ENCODE measurements at regions not wholly inside any gene's neighbourhood (a gene's known extent, or its start where the extent isn't known, plus 50 kb on each side); places are given as distances from the start of the nearest gene placed in this dataset.

DNA sequence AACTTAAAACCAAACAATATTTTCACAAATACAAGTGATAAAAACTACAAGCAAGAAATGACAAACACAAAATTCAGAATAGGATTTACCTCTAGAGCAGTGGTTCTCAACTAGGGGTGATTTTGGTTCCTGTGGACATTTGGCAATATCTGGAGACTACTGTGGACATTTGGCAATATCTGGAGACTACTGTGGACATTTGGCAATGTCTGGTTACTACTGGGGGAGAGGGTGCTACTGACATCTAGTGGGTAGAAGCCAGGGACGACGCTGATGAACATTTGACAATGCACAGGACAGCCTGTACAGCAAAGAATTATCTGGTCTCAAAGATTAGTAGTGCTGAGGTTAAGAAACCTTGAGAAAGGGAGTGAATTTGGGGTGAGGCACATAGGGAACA is 169.8 kb downstream of the CLCN4 start:
- no peaks in the 10 kb centered on the region for H3K36me3 ChIP-seq
- H3K27ac ChIP-seq (replicated peaks), result no peak overlapping the region
- H3K27me3 ChIP-seq (ENCODE audit: low read depth), result no peaks in the 10 kb centered on the region
- DNase-seq, result no peak
- no peak overlapping the region for H3K4me3 ChIP-seq
- H3K4me1 ChIP-seq, result no peaks in the 10 kb centered on the region
- H3K9me3 ChIP-seq (replicated peaks), result no peaks in the 10 kb centered on the region
- peak; percentile 49 for TF ChIP-seq CTCF (IDR thresholded peaks at IDR 0.05; ENCODE audit: borderline replicate concordance)
- intact Hi-C loops (cut with micrococcal nuclease), result no loop called here

GRCh38 chrX:10327651-10328050 is 170.9 kb downstream of the CLCN4 start:
- intact Hi-C loops (cut with micrococcal nuclease), result no loop called here
- DNase-seq, result no peak
- H3K9me3 ChIP-seq (replicated peaks), result no peaks in the 10 kb centered on the region
- no peaks in the 10 kb centered on the region for H3K36me3 ChIP-seq
- no peak overlapping the region for H3K4me3 ChIP-seq
- no peaks in the 10 kb centered on the region for H3K4me1 ChIP-seq
- no peak overlapping the region for H3K27ac ChIP-seq (replicated peaks)
- no peak for TF ChIP-seq CTCF (IDR thresholded peaks at IDR 0.05; ENCODE audit: borderline replicate concordance)
- no peaks in the 10 kb centered on the region for H3K27me3 ChIP-seq (ENCODE audit: low read depth)

DNA sequence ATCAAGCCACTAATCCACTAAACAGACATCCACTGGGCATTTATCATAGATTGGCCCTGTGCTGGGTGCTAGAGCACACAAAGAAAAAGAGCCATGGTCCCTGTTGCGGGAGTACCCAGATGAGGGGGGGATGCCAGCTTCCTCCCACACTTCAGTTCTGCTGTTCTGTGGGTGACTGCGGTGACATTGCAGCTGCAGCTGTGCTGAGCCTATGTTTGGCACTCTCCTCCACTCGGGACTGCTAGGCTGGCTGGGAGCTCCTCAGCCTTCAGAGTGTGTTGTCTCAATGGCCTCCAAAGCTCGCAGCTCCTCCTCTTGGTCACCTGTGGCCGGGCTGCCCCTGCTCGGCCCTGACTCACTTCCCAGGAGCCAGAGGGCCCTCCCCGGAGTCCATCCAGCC is 173.2 kb downstream of the CLCN4 start:
- Histone ChIP-seq H3K27me3 (ENCODE audit: low read depth) (no peaks in the 10 kb centered on the region), H3K9me3 (replicated peaks) (no peaks in the 10 kb centered on the region), H3K36me3 (no peaks in the 10 kb centered on the region), H3K4me3 (no peak overlapping the region), H3K27ac (replicated peaks) (no peak overlapping the region), H3K4me1 (no peaks in the 10 kb centered on the region)
- intact Hi-C loops (cut with micrococcal nuclease), result no loop called here
- DNase-seq, result no peak
- TF ChIP-seq CTCF (IDR thresholded peaks at IDR 0.05; ENCODE audit: borderline replicate concordance), result no peak

DNA sequence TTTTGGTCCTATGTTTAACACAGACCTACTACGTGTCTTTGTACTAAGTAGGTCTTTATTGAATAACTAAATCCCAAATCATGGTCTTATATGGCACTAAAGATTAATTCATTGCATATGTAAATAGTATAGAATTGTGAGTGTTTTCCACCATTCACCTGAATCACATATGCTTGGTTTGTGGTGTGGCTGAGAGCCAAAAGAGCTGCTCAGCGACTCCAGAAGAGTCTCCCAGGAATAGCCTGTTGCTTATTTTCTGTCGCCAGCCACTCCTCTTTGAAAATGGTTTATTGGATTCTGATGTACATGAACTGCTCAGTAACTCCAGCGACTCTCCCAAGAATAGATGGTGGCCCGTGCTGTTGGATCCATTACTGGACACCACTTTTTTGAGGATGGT is 184.5 kb downstream of the CLCN4 start:
- no peaks in the 10 kb centered on the region for H3K4me1 ChIP-seq
- H3K36me3 ChIP-seq, result no peaks in the 10 kb centered on the region
- H3K27ac ChIP-seq (replicated peaks), result no peak overlapping the region
- DNase-seq, result no peak
- H3K27me3 ChIP-seq (ENCODE audit: low read depth), result no peaks in the 10 kb centered on the region
- H3K4me3 ChIP-seq, result no peak overlapping the region
- intact Hi-C loops (cut with micrococcal nuclease), result no loop called here
- H3K9me3 ChIP-seq (replicated peaks), result no peaks in the 10 kb centered on the region
- TF ChIP-seq CTCF (IDR thresholded peaks at IDR 0.05; ENCODE audit: borderline replicate concordance), result no peak

GRCh38 chrX:10350221-10350620 is 193.4 kb downstream of the CLCN4 start:
- no peaks in the 10 kb centered on the region for H3K27me3 ChIP-seq (ENCODE audit: low read depth)
- TF ChIP-seq CTCF (IDR thresholded peaks at IDR 0.05; ENCODE audit: borderline replicate concordance), result no peak
- no peak overlapping the region for H3K4me3 ChIP-seq
- no peaks in the 10 kb centered on the region for H3K36me3 ChIP-seq
- H3K9me3 ChIP-seq (replicated peaks), result peaks cover 12% of the 10 kb centered on the region
- no peaks in the 10 kb centered on the region for H3K4me1 ChIP-seq
- intact Hi-C loops (cut with micrococcal nuclease), result no loop called here
- no peak for DNase-seq
- H3K27ac ChIP-seq (replicated peaks), result no peak overlapping the region

DNA sequence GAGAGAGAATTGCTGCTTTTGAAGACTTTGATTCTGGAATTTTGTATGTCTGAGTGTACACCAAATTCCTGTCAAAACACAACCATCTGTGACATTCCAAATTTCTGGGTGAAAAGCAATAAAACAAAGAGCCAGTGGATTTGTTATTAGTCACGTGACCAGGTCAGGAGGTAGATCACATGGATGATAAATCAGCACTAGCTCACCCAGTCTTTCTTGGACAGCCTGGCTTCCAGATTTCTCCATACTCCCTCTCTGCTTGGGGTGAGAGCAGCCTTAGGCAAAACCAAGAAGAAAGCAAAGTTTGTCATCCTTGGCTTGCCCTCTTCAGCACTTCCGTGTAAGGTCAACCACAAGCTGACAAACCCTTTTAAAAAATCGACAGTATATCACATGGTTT is 194.2 kb downstream of the CLCN4 start:
- H3K27me3 ChIP-seq (ENCODE audit: low read depth), result no peaks in the 10 kb centered on the region
- no peak for TF ChIP-seq CTCF (IDR thresholded peaks at IDR 0.05; ENCODE audit: borderline replicate concordance)

More for the DNA sequence above, 194.2 kb downstream of the CLCN4 start:
- Histone ChIP-seq H3K27ac (replicated peaks) (no peak overlapping the region), H3K4me3 (no peak overlapping the region), H3K9me3 (replicated peaks) (peaks cover 12% of the 10 kb centered on the region), H3K4me1 (no peaks in the 10 kb centered on the region), H3K36me3 (no peaks in the 10 kb centered on the region)
- intact Hi-C loops (cut with micrococcal nuclease), result no loop called here
- DNase-seq, result no peak
